HG02981 (cell line): ENCODE measurements at regions not wholly inside any gene's neighbourhood (a gene's known extent, or its start where the extent isn't known, plus 50 kb on each side); places are given as distances from the start of the nearest gene placed in this dataset.
A peak's percentile ranks its signal among the peaks of the same experiment; 100 is the strongest.

Experiments
- ATAC-seq: cut with Tn5 transposase; IDR thresholded peaks from one replicate; pipeline ENCODE4 v1.9.1; 2021; ENCODE audit warnings: mild to moderate bottlenecking, moderate library complexity; ENCODE audit not compliant: unreplicated experiment

DNA sequence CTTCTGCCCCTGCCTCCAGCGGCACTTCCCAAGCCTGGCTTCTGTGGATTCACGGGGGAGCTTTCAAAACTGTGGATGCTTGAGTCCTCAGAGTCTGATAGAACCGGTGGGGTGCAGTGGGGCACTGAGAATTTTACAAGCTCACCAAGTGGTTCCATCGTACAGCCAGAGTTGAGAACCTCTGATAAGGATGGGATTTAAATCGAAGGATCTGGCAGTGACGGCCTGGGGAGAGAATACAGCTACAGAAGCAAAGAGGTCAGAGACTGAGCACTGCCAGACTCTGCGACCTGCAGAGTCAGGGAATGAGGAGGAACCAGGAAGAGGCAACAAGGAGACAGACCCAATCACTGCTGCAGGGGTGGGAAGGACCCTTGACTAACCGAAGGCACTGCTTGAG lies 124.6 kb upstream of the BOD1 start:
- no peak for ATAC-seq

DNA sequence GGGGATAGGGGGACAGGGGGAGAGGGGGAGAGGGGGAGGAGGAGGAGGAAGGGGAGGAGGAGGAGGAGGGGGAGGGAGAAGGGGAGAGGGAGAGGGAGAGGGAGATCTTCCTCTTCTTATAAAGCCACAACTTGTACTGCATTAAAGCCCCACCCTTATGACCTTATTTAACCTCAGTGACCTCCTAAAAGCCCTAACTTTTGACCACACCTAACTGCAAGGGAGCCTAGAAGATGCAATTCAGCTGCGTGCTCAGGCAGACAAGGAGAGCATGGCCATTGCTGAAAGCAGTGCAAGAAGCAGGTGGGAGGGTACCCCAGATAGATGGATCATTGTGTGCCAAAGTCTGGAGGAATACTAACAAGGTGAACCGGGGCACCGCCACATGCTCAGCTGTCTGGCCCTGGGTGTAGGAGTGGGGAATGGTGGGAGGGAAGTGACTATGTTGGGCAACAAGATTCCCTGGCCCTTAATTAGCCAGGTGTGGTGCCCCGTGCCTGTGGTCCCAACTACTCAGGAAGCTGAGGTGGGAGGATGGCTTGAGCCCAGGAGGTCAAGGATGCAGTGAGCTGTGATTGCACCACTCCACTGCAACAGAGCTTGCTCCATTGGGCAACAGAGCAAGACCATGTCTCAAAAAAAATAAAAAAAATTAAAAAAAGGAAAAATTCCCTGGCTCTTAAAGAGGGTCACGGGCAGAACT lies 125.4 kb upstream of the BOD1 start:
- peak; percentile 23 for ATAC-seq

DNA sequence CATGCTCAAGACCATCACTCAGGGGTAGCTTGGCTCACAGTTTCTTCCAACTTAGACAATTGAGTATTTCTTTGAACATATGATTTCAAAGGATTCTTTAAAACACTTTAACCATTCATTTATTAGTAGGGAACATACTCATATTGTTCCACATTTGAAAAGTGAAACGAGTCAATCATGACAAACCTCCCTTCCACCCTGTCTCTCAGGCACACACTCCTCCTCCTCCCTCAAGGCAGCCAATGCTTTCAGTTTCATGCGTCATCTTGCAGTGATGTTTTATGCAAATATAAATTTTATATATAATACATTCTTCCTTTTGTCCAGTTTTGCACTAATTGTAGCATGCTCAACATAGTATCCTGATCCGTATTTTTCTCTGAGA lies 126.0 kb upstream of the BOD1 start:
- peak; percentile 81 for ATAC-seq

DNA sequence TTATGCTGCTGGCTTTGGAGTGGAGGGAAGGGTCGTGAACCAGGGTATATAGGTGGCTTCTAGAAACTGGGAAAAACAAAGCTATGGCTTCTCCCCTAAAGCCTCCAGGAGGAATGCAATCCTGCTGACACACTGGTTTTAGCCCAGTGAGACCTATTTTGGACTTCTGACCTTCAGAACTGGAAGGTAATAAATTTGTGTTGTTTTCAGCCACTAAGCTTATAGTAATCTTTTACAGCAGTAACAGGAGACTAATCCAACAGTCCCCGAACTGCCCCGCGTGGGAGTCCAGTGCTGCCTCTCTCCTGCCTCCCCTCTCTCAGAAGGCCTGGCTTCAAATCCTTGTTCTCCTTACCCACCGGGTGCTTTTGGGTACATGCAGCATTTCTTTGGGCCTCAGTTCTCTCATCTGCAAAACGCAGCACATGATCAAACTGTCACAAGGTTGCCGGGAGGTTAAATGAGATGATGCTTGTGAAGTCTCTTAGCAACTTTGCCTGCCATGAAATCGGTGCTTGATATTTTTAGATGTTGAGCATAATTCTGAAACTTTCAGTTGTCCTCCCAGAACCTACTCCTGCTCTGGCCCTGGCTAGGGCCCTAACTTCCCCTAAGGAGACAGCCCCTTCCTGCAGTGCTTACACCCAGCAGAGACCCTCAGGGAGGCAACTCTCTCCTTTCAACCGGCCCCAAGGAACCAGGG lies 127.3 kb upstream of the BOD1 start:
- no peak for ATAC-seq

DNA sequence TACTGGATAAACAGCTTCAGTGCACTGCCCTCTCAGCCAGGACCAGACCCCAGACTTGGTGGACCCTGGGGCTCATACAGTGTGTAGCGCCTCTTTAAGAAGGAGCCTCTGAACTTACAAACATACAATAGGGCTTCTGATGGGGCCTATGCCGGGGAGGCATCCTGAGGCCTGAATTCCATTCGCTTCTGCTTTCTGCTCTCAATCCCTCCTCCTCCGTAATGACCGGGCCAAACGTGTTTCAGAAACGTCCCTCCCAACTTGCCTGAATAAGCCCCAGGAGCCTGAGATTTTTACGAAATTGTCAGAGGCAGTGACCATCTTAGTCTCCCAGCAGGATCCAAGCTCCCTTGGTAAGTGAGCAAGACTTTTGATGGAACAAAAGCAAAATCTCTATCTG lies 128.1 kb upstream of the BOD1 start:
- ATAC-seq: no peak

DNA sequence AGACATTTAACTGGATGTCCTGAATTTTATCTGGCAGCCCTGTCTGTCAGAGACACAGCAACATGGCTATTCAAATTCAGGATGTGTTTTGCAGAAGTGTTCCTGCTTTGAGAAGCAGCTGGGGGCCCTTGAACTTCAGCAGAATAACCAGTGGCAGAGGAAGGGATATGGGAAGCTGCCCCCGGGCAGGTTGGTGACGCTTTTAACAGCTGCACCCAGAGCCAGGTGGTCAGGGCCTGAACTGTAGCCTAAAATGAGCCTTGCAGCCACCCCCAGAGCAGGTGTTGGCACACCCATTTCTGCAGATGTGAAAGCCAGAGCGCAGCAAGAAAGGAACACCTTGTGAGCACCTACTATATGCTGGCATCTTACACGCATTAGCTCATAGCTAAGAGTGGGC lies 128.7 kb upstream of the BOD1 start:
- ATAC-seq: no peak

DNA sequence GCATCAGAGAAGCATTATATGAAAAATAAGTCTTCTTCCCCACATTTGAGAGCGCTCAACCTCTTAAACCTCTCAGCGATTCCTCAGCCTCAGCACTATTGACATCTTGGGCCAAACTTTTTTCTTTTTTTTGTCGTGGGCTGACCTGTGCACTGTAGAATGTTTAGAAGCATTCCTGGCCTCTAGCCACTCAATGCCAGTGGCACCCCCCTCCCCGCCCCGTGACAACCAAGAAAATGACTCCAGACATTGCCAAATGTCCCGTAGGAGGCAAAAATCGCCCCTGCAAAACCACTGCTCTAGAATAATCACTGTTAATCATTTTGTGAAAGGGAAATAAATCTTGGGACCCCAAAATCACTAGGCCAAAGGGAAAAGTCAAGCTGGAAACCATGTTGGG lies 129.1 kb upstream of the BOD1 start:
- no peak for ATAC-seq

DNA sequence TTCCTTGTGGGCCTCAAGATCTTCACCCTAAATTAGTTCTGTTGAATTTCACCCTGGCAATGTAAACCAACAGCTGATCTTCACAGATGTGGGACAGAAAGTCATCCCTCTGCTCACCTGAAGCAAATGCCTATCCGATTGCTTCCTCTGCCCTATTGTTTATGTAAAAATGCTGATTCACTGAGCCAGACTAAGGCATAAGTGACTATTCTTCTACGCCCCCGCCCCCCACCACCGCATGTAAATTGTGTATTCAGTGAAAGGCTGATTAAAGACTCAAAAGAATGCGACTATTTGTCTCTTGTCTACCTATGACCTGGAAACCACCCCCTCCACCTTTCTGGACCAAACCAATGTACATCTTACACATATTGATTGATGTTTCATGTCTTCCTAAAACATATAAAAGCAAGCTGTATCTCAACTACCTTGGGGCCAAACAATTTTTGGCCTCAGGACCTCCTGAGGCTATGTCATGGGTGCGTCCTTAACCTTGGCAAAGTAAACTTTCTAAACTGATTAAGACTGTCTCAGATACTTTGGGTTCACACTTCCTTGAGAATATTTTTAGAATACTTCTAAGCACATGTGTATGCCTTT lies 129.7 kb upstream of the BOD1 start:
- ATAC-seq: no peak

DNA sequence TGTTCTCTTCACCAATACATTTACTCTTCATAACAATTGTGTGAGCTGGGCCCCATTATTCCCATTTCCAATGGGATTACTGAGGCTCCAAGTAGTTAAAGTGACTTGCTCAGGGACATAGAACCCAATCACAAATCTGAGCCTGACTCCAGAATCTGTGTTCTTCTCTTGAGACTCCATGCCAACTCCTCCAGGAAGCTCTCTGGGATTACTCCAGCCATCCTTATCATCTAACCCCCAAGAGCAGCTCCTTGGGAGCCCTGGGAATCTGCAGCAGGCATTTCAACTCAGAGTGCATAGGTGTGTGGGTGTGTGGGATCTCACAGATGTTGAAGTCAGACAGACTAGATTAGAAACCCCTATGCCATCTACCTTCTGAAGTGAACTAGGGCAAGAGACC lies 131.4 kb upstream of the BOD1 start:
- ATAC-seq: no peak

DNA sequence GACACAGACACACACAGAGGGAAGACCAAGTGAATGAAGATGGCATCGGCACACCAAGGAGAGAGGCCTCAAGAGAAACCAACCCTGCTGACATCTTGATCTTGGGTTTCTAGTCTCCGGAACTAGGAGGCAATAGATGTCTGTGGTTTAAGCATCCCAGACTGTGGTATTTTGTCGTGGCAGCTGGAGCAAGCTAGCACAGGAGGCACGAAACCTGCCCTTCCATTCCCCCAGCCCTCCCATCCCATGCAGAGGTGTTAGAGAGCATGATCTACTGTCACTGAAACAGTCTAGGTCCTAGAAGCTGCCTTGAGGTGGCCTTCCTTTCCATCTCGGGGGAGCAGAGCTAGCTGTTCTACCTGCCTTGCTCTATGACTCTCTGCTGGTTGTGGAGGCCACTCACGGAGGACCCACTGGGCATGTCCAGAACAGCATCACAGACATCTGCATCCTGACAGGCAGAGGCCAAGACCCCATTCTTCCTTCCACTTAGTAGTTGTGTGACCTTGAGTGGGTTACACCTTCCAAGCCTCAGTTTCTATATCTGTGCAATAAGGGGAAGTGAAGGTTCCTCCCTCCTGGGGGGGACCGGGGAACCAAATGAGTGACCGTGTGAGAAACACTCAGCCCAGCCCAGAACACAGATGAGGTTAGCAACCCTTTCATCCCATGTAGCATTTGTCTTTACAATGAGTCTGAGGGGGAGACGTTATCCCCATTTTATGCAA lies 134.3 kb upstream of the BOD1 start:
- no peak for ATAC-seq

DNA sequence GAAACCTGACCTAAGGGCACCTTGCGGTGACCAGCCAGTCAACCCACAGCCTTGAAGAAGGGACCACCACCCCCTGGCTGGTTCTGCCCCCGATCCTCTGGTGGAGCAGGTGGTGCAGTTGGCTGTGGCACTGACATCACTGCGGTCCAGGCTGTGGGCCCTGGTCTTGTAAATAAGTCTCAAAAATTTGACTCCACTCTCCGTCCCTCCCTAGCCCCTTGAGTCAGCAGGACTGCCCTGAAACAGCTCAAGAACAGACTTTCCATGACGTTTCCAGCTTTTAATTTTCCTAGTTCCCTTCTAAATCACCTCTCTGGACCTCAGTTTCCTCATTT lies 134.8 kb upstream of the BOD1 start:
- ATAC-seq: no peak

DNA sequence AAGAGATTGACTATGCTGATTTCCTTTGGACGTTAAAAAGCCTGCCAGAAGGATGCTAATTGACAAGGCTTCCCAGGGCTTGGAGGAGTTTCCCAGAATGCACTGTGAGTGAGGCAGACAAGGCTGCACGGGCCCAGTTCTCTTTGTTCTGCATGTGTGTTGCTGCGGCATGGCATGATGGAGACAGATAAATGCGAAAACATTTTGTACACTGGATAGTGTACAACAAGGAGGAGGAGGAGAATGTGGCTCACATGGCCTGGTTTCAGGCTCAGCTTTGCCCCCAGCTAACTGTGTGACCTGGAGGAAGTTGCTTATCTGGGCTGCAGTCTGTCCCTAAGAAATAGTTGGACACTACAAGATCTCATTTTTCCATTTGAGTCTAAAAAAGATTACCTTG lies 135.5 kb upstream of the CPEB4 start:
- no peak for ATAC-seq

DNA sequence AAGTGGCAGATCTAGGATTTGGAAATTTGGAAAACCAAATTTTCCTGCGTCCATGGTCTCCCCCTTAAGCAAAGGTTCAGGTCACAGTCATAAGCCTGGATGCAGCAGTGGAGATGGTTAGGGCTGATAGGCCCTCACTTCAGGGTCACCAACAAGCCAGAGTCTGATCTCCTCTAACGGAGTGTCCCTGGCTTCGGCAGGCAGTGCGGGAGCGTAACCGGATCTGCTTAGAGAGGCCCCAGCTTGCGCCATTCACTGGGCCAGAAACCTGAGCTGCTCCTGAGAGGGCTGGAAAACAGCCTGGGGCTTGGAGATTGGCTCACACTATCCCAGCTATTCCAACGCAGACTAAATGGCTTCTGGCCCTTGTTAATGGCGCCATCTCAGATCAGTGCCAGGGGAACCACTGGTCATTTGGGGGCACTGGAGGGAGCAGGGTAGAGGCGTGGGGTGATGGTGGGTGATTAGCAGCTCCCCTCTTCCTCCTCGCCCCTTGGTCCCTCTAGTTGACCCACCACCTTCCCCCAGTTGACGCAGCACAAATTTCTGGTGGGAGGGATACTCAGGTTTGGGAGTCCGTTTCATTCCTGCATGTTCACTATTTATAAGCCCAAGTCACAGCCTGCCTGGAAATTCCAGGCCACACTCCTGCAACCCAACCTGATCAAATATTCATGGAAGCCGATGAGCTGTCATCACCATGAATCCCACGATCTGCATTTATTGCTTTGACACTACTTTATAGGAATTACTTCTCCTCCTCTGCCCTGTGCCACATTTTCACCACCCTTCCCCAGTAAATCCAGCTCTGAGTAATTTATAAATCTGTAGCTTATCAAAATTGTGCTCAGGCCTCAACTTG lies 134.6 kb upstream of the CPEB4 start:
- no peak for ATAC-seq

DNA sequence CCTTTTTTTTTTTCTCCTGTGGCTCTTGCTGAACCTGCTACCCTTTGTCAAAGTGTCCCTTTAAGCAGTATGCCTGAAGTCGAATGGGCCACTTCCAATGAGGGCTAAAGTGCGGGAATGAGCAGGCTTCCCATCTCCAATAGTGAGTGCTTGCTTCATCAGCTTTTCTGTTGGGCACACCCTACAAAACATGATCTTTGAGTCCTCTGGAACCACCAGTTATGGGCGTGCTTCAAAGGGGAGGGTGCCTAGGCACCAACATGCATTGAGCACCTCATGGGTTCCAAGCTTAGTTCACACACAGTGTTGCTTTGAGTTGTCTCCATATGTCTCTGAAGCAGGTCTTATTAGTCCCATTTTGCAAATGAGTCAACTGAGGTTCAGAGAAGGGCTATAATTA lies 132.8 kb upstream of the CPEB4 start:
- ATAC-seq: no peak

DNA sequence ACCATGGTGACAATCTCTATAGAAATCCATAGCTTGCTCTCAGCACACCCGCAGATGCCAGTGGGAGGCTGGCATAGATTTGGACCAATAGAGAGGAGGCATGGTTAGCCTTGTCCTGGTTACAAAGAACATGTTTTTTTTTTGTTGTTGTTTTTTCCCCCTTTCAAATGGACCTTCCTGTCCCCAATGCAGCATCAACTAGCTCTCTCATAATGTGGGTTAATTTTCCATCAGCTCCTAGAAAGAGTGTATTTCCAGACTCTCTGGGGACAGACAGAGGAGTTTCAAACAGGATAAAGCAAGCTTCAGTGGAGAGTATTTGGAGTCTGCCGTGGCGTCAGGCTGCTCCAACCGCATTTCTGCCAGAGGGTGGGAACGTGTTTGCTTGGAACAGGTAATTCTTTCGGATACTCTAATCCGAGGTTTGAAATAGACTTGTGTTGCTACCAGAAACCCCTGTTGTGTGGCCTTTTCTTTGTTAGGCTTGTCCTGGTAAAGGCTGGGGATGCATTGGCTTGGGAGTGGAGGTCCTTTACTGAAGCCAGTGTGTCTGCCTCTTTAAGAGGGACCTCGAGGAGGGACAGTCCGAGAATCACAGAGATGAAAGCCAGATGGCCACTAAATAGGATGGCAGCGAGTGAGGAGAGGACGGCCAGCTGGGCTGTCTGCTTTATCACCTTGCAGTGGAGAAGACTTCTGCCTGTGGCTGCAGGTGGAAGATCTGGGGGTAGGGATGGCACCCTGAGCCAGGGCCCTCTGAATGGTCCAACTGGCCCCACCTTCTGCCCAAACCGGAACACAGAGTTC lies 130.5 kb upstream of the CPEB4 start:
- ATAC-seq: no peak

DNA sequence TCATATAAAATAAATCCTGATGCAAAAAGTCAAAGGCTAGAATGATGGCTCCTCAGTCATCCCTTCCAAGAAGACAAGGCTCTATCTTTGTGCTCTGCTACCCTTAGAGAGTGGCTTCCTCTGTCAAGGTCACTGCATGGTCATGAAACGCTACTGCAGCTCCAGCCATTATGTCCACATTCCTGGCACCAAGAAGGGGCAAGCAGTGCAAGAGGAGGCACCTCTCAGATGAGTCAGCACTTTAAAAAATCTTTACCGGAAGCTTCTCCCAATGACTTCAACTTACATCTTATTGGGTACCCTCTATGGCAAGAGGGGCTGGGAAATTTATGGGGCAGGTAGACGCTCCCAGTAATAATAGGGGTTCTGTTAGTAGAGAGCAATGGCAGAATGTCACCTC lies 129.5 kb upstream of the CPEB4 start:
- no peak for ATAC-seq

DNA sequence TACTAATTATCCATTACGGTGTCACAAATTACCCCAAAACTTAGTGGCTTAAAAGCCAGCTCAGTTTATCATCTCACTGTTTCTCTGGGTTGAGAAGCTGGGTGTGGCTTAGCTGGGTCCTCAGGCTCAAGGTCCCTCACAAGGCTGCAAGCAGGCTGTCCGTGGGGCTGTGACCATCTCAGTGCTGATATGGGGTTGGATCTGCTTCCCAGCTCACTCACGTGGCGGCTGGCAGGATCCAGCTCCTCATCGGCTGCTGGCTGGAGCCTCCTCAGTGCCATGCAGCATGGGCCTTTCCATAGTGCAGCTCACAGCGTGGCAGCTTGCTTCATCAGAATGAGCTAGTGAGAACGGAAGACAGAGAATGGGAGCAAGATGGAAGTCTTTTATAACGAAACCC lies 128.5 kb upstream of the CPEB4 start:
- no peak for ATAC-seq

DNA sequence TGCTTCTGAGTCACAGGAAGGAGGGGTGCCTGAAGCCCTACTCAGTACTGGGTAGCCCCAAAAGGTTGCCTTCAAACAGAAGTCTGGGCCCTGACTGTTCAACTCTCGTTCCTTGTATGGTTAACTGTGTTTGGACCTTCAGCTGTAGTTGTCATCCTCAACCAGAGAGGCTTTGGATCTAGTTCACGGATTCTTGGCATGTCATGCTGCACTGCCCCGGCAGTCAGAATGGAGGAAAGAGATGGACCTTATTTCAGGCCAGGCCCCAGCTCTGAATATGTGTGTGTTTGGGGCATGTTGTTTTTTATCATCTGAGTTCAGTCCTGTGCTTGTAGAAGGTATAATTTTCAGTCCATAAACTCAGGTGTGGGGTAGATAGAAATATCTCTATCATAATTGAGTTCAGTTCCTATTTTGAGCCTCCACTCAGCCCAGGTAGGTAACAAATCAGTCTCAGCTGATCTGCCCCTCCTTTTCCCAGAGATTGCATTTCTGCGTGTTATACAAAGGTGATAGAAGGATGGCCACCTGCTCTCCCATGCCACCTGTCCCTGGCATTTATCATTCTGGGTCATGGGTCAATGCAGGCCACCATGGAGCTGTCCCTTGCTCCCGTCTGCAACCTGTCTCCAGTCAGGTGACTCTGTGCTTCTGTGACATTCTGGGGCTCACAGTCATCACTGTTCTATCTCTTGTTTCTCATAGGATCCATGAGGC lies 127.5 kb upstream of the CPEB4 start:
- ATAC-seq: no peak

DNA sequence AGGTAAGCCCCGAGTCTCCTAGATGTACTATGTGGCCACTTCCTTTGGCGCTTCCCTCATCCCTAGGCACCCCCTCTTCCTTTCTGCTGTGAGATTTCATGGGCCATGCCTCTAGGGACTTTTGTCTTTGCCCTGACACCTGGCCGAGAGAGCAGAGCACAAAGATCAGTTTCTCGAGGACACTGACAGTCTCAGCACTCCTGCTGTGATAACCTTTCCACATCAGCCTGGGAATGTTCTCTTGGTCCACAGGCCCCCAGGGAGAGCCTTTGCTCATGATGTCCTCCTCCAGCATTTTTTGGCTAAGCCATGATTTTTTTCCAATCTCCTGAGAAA lies 127.0 kb upstream of the CPEB4 start:
- no peak for ATAC-seq

DNA sequence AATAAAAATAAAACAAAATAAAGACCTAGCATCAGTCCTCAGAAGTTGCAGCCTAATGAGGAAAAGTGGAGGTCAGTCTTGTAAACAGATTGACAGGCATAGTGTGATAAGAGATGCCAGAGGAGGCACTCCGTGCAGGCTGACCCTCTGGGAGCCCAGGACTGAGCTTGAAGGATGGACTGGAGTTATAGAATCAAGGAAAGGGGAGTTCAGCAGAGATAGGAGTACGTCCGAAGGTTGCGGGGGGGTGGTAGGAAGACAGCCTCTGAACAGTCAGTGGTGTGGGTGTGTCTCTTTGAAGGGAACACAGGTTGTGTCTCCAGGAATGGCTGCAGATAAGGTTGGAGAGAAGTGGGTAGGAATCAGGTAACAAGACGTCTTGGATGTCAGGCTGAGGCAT lies 126.1 kb upstream of the CPEB4 start:
- ATAC-seq: no peak
